Karpas-422 (cell line): ENCODE measurements at regions not wholly inside any gene's neighbourhood (a gene's known extent, or its start where the extent isn't known, plus 50 kb on each side); places are given as distances from the start of the nearest gene placed in this dataset.

ENCODE experiments used
- DNase-seq: peaks from one replicate; pipeline ENCODE4 v3.0.0-alpha.2; 2015
- H2AFZ ChIP-seq: fragments of 200-600 bp; sonication (generic); 2 replicates; pipeline ENCODE4 v1.6.1; 2014; ENCODE audit warnings: antibody characterized with exemption, low read length, mixed read lengths
- H3K27ac ChIP-seq: fragments of 200-600 bp; sonication (generic); 2 replicates; pipeline ENCODE4 v1.5.1; 2014; ENCODE audit warnings: mild to moderate bottlenecking, low read length, moderate library complexity
- H3K27me3 ChIP-seq: fragments of 200-600 bp; sonication (generic); 2 replicates; pipeline ENCODE4 v1.6.1; 2014; ENCODE audit warnings: low read length, mixed read lengths
- H3K36me3 ChIP-seq: fragments of 200-600 bp; sonication (generic); 2 replicates; pipeline ENCODE4 v1.6.1; 2014; ENCODE audit warnings: low read length, mixed read lengths; ENCODE audit not compliant: insufficient read depth
- H3K4me1 ChIP-seq: fragments of 200-600 bp; sonication (generic); 2 replicates; pipeline ENCODE4 v1.6.1; 2014; ENCODE audit warnings: mild to moderate bottlenecking, low read length, mixed read lengths
- H3K4me2 ChIP-seq: fragments of 200-600 bp; sonication (generic); 2 replicates; pipeline ENCODE4 v1.6.1; 2014; ENCODE audit warnings: low read length, low read depth, mild to moderate bottlenecking; ENCODE audit not compliant: poor library complexity, severe bottlenecking
- H3K4me3 ChIP-seq: fragments of 200-600 bp; sonication (generic); 2 replicates; pipeline ENCODE4 v1.5.1; 2014; ENCODE audit warnings: mild to moderate bottlenecking, antibody characterized with exemption, low read length, mixed read lengths
- H3K79me2 ChIP-seq: fragments of 200-600 bp; sonication (generic); 2 replicates; pipeline ENCODE4 v1.6.1; 2014; ENCODE audit warnings: mild to moderate bottlenecking, low read length, mixed read lengths
- H3K9ac ChIP-seq: fragments of 200-600 bp; sonication (generic); 2 replicates; pipeline ENCODE4 v1.6.0; 2014; ENCODE audit warnings: low read length
- H3K9me2 ChIP-seq: fragments of 200-600 bp; sonication (generic), shearing (Covaris generic); replicated peaks from 2 replicates; pipeline ENCODE4 v1.6.0; 2014; ENCODE audit warnings: mild to moderate bottlenecking, low read length, moderate library complexity; ENCODE audit not compliant: insufficient read depth
- H3K9me3 ChIP-seq: fragments of 300-700, 200-600 bp; sonication (generic); 2 replicates; pipeline ENCODE4 v1.6.1; 2014; ENCODE audit warnings: low read length, mixed read lengths
- H4K20me1 ChIP-seq: fragments of 200-600 bp; sonication (generic); 2 replicates; pipeline ENCODE4 v1.6.1; 2014; ENCODE audit warnings: mild to moderate bottlenecking, antibody characterized with exemption, low read length, low read depth; ENCODE audit not compliant: insufficient read depth

DNA sequence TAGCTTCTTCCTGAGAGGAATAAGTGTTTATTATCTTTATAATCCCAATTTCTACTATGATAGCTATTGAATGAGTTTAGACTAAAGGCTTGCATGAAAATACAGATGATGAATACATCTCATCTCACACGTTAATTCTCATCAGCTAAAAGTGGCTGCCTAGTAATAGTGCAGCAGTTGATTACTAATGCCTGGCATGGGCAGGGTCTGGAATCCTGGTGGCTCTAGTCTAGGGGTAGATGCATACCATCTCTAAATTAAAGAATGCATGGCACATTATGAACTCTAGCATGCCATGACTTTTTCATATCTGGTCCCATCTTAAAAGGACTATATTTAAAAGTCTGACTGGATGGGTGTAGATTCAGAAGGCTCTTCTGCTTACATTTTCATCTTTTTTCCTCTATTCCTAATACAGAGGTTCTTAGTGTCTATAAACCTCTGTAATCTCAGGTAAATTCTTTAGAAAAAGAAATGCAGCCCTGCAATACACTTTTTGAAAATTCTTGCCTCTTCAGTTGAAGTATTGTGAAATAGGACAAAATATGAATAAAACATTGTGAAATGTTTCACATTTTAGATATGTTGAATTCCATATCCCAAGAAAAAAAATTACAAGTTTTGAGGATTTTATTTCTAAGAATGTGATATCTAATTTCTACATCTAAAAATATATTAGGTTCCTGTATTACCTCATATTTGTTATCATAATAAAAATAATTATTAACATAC lies 187.6 kb downstream of the C11orf87 start:
- H3K9ac ChIP-seq = no peak overlapping the region
- H3K36me3 ChIP-seq = no peaks in the 10 kb centered on the region
- H3K27ac ChIP-seq = no peak overlapping the region
- H3K27me3 ChIP-seq = no peaks in the 10 kb centered on the region
- H4K20me1 ChIP-seq = no peaks in the 10 kb centered on the region
- no peaks in the 10 kb centered on the region for H3K9me3 ChIP-seq
- H3K4me2 ChIP-seq = no peak overlapping the region
- H3K9me2 ChIP-seq = 0 out of 2 replicates have a peak, but pooled peaks cover 3% of the 10 kb centered on the region
- DNase-seq = no peak
- no peaks in the 10 kb centered on the region for H3K4me1 ChIP-seq
- no peaks in the 10 kb centered on the region for H3K79me2 ChIP-seq
- H3K4me3 ChIP-seq = no peak overlapping the region
- H2AFZ ChIP-seq = no peak overlapping the region

DNA sequence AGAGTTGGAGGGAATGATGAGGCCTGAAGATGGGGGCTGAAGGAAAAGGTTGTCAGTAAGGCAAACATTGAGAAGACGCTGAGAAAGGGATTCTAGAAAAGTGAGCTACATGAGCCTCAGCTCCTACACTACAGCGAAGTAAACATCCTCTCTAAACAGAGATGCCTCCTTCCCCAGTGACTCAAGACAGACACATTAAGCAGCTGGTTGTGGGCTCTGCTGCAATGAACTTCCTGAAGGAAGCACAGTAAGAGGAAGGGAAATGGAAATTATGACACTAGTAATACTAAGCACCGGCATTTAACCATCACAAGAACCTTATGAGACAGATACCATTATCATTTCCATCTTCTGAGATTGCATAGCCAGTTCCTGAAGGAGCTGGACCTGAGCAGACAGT lies 190.5 kb downstream of the C11orf87 start:
- H3K9me3 ChIP-seq = no peaks in the 10 kb centered on the region
- H3K27me3 ChIP-seq = no peaks in the 10 kb centered on the region
- no peak for DNase-seq
- no peak overlapping the region for H3K4me2 ChIP-seq
- H3K9me2 ChIP-seq = 0 out of 2 replicates have a peak, but pooled peaks cover 3% of the 10 kb centered on the region
- no peaks in the 10 kb centered on the region for H3K4me1 ChIP-seq
- no peaks in the 10 kb centered on the region for H4K20me1 ChIP-seq
- no peak overlapping the region for H3K4me3 ChIP-seq
- no peak overlapping the region for H3K27ac ChIP-seq
- no peak overlapping the region for H2AFZ ChIP-seq
- H3K9ac ChIP-seq = no peak overlapping the region
- no peaks in the 10 kb centered on the region for H3K36me3 ChIP-seq
- no peaks in the 10 kb centered on the region for H3K79me2 ChIP-seq

DNA sequence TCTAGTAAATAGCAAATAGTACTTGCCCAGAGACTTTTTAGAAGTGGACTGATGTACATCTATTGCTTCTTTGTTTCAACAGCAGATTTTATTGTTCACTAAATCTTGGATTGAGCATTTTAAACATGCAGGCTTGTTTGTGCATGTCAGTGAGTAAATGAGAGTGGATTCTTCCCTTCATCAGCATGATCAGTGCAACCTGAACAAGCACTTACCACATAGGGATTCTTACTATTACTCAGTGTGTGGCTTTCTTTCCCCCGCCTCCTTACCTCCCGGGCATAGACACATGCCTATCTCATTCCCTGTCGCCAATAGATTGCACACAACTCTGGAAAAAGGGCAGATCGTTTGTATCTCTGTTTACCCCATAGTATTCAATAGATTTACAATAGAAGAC lies 197.5 kb downstream of the C11orf87 start:
- Histone ChIP-seq H3K4me3 (no peak overlapping the region), H2AFZ (no peak overlapping the region), H3K9me2 (no peaks in the 10 kb centered on the region), H3K36me3 (no peaks in the 10 kb centered on the region), H3K79me2 (no peaks in the 10 kb centered on the region), H3K9me3 (no peaks in the 10 kb centered on the region), H3K4me1 (no peaks in the 10 kb centered on the region), H4K20me1 (no peaks in the 10 kb centered on the region), H3K27me3 (no peaks in the 10 kb centered on the region), H3K27ac (no peak overlapping the region), H3K9ac (no peak overlapping the region), H3K4me2 (no peak overlapping the region)
- DNase-seq = no peak

DNA sequence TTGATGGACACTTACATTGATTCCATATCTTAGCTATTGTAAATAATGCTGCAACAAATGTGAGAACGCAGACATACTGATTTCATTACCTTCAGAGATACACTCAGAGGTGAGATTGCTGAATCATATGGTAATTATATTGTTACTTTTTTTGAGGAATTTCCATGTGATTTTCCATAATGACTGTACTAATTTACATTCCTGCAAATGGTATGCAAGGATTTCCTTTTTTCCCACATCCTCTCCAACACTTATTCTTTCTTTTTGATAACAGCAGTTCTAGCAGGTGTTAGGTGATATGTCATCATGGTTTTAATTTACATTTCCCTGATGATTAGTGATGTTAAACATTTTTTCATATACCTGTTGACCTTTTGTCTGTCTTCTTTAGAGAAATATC lies 207.7 kb downstream of the C11orf87 start:
- Histone ChIP-seq H3K36me3 (no peaks in the 10 kb centered on the region), H3K27me3 (peaks cover 4% of the 10 kb centered on the region; the same call in 1 of the 2 replicates), H3K79me2 (no peaks in the 10 kb centered on the region), H4K20me1 (no peaks in the 10 kb centered on the region), H3K4me2 (no peak overlapping the region), H3K4me1 (no peaks in the 10 kb centered on the region), H3K4me3 (no peak overlapping the region), H3K9me3 (peaks cover 9% of the 10 kb centered on the region), H3K27ac (no peak overlapping the region), H3K9ac (no peak overlapping the region), H2AFZ (no peak overlapping the region), H3K9me2 (no peaks in the 10 kb centered on the region)
- no peak for DNase-seq

DNA sequence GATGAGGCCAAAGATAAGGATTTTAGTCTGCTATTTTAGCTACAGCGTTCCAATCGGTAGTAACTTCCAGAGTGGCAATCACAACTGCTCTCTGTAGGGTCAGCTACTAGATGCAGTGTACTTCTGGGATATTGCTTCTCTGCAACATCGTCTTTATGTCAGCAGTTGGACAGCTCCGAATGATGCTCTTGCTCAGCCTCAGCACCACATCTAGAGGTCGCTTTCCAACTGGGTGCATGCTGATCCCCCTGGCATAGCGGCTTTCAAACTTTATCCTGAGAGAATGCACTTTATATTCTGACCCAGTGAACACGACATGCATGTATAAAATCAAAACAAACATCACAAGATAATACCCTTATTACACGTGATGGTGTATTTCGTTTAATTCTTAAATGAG lies 219.6 kb downstream of the C11orf87 start:
- H4K20me1 ChIP-seq = no peaks in the 10 kb centered on the region
- no peaks in the 10 kb centered on the region for H3K79me2 ChIP-seq
- H3K27ac ChIP-seq = no peak overlapping the region
- no peak overlapping the region for H3K9ac ChIP-seq
- no peak overlapping the region for H3K4me2 ChIP-seq
- H2AFZ ChIP-seq = no peak overlapping the region
- no peaks in the 10 kb centered on the region for H3K4me1 ChIP-seq
- no peaks in the 10 kb centered on the region for H3K9me3 ChIP-seq
- peak; percentile 74 for DNase-seq
- H3K9me2 ChIP-seq = 0 out of 2 replicates have a peak, but pooled peaks cover 4% of the 10 kb centered on the region
- H3K4me3 ChIP-seq = no peak overlapping the region
- H3K27me3 ChIP-seq = no peaks in the 10 kb centered on the region
- no peaks in the 10 kb centered on the region for H3K36me3 ChIP-seq

DNA sequence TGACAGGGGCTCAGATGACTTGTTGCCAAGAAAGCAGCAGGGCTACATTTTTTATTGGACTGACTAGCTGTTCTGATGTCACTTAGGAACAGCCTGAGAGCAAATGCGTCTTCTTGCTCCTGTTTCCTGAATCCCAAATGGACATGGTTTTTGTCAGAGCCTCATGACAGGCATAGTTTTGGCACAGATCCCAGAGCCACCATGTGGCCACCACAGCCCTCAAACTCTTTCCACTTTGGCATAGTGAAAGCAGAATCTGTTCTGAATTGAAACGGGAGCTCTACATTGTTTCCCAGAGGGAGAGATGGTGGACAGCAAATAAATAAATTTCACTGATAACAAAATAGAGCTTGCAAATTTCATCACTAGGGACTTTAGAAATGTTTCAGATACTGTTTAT lies 222.2 kb downstream of the C11orf87 start:
- H3K4me2 ChIP-seq = no peak overlapping the region
- no peak overlapping the region for H2AFZ ChIP-seq
- no peaks in the 10 kb centered on the region for H3K4me1 ChIP-seq
- no peaks in the 10 kb centered on the region for H3K79me2 ChIP-seq
- no peak overlapping the region for H3K4me3 ChIP-seq
- no peaks in the 10 kb centered on the region for H3K27me3 ChIP-seq
- H3K36me3 ChIP-seq = no peaks in the 10 kb centered on the region
- no peaks in the 10 kb centered on the region for H3K9me2 ChIP-seq
- H4K20me1 ChIP-seq = no peaks in the 10 kb centered on the region
- no peaks in the 10 kb centered on the region for H3K9me3 ChIP-seq
- no peak overlapping the region for H3K9ac ChIP-seq
- DNase-seq = no peak
- H3K27ac ChIP-seq = no peak overlapping the region

DNA sequence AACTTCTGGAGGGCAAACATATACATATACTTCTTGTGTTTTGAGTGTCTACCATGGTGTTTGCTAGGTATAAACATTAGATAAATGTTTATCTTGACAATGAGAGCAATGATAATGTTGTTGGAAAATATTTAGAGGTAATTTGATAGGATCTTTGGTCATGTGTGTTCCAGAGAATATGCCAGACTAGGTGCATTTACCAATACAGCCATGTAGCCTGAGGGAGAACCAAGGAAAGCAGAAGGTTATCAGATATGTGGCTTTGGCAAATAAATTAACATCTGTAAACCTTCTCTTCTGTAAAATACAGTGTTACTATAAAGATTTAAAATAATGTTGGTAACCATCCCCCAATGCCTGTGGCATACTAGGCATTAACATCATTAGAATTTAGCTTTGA lies 226.8 kb downstream of the C11orf87 start:
- no peaks in the 10 kb centered on the region for H4K20me1 ChIP-seq
- H3K9ac ChIP-seq = no peak overlapping the region
- no peak overlapping the region for H3K4me3 ChIP-seq
- no peaks in the 10 kb centered on the region for H3K36me3 ChIP-seq
- no peaks in the 10 kb centered on the region for H3K27me3 ChIP-seq
- no peaks in the 10 kb centered on the region for H3K9me3 ChIP-seq
- no peak overlapping the region for H3K4me2 ChIP-seq
- H3K4me1 ChIP-seq = no peaks in the 10 kb centered on the region
- no peak overlapping the region for H2AFZ ChIP-seq
- no peaks in the 10 kb centered on the region for H3K9me2 ChIP-seq
- DNase-seq = no peak
- H3K27ac ChIP-seq = no peak overlapping the region
- no peaks in the 10 kb centered on the region for H3K79me2 ChIP-seq

DNA sequence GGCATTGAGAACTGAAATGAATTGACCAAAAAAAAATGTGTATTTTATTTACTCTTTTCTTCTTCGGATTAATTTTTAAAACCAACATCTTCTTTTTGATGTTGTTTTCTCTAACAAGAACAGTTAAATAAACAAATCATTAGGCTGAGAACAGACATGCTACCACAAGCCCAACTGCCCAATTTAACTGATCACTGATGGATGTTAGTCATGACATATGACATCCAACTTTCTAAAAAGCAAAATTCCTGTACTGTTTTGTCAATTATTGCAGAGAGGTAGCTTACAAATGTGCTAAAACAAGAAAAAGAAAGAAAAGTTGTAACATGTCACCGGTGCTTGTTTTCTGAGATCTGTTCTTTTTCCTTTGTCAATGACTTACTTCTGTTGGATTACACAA lies 232.1 kb downstream of the C11orf87 start:
- no peak overlapping the region for H2AFZ ChIP-seq
- no peak overlapping the region for H3K9ac ChIP-seq
- no peaks in the 10 kb centered on the region for H3K79me2 ChIP-seq
- H3K4me1 ChIP-seq = no peaks in the 10 kb centered on the region
- H3K4me2 ChIP-seq = no peak overlapping the region
- no peak overlapping the region for H3K4me3 ChIP-seq
- no peak overlapping the region for H3K27ac ChIP-seq
- no peaks in the 10 kb centered on the region for H3K27me3 ChIP-seq
- no peaks in the 10 kb centered on the region for H3K9me2 ChIP-seq
- no peaks in the 10 kb centered on the region for H3K9me3 ChIP-seq
- no peaks in the 10 kb centered on the region for H4K20me1 ChIP-seq
- no peaks in the 10 kb centered on the region for H3K36me3 ChIP-seq
- DNase-seq = no peak
